Brain microvascular endothelial cell (primary cell): ENCODE measurements at regions not wholly inside any gene's neighbourhood (a gene's known extent, or its start where the extent isn't known, plus 50 kb on each side); places are given as distances from the start of the nearest gene placed in this dataset.

ENCODE experiments used
- DNase-seq: peaks from one replicate; pipeline ENCODE4 v3.0.0-alpha.2; 2020
- H3K27ac ChIP-seq: fragments of 250-450 bp; sonication (Bioruptor Pico); 2 replicates; pipeline ENCODE4 v1.5.1; 2020; ENCODE audit warnings: mild to moderate bottlenecking, moderate library complexity
- H3K27me3 ChIP-seq: fragments of 250-450 bp; sonication (Bioruptor Pico); replicated peaks from 2 replicates; pipeline ENCODE4 v1.5.1; 2020; ENCODE audit warnings: mild to moderate bottlenecking
- H3K36me3 ChIP-seq: fragments of 250-450 bp; sonication (Bioruptor Pico); replicated peaks from 2 replicates; pipeline ENCODE4 v1.5.1; 2020; ENCODE audit warnings: mild to moderate bottlenecking
- H3K4me3 ChIP-seq: 2 replicates; pipeline ENCODE4 v1.5.1; 2011; ENCODE audit warnings: low read depth, mild to moderate bottlenecking, control low read depth, low read length, moderate library complexity
- in situ Hi-C: cut with HindIII; loops from 2 replicates; pipeline ENCODE4 v1.10.0; 2017; ENCODE audit warnings: low sequenced_read_pairs, low pct_ligation_motif_present
- TF ChIP-seq, protein P1 (sequence below): IDR thresholded peaks from 2 replicates; pipeline ENCODE4 v1.5.1; 2011; ENCODE audit warnings: low read depth, mild to moderate bottlenecking, moderate library complexity, low read length, control low read depth, inconsistent platforms; ENCODE audit errors: missing control alignments

DNA sequence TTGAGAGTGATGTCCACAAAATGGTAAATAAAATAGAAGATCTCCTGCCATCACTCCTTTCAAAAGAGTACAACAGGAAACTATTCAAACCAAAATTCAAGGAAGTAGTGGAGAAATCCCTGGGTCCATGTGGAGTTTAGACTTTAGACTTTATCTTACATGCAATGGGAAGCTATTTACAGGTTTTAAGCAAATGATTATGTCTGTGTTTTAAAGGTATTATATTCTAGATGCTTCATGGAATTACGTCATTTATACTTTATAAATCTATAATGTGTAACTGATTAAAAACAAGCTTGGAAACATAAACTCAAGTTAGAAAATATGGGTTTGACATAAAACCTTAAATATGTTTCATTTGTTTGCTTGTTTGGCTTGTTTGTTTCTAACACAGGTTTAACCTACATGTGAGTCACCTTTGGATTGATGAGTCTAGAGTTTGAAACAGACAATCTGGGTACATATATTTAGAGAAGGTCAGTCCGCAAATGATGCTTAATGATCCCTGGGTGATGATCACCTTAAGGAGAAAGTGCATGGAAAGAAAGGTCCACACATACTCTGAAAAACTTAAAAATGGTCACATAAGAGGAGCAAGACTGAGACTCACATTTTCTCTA is 519.6 kb upstream of the AGA start:
- no peak overlapping the region for H3K4me3 ChIP-seq
- no peaks in the 10 kb centered on the region for H3K27me3 ChIP-seq
- no peak for DNase-seq
- TF ChIP-seq, protein P1, sequence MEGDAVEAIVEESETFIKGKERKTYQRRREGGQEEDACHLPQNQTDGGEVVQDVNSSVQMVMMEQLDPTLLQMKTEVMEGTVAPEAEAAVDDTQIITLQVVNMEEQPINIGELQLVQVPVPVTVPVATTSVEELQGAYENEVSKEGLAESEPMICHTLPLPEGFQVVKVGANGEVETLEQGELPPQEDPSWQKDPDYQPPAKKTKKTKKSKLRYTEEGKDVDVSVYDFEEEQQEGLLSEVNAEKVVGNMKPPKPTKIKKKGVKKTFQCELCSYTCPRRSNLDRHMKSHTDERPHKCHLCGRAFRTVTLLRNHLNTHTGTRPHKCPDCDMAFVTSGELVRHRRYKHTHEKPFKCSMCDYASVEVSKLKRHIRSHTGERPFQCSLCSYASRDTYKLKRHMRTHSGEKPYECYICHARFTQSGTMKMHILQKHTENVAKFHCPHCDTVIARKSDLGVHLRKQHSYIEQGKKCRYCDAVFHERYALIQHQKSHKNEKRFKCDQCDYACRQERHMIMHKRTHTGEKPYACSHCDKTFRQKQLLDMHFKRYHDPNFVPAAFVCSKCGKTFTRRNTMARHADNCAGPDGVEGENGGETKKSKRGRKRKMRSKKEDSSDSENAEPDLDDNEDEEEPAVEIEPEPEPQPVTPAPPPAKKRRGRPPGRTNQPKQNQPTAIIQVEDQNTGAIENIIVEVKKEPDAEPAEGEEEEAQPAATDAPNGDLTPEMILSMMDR, result no peak
- H3K27ac ChIP-seq, result no peak overlapping the region
- no peaks in the 10 kb centered on the region for H3K36me3 ChIP-seq
- in situ Hi-C loops, result no loop called here

DNA sequence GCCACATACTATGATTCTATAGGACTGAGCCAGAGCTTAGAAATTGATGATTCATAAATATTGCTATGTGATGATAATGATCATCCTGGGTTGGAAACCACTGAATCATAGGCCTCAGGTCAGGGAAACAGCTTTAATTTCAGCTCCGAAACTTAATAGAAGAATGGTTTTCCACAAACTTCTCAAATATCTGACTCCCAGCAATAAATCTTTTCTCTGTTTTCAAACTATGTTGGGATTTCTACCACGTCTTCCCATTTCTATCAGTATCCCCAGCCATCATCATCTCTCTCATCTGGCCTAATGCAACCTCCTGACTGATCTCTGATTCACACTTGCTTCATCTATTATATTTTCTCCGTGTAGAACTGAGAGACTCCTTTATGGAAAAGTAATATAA is 521.8 kb upstream of the AGA start:
- H3K27ac ChIP-seq, result no peak overlapping the region
- in situ Hi-C loops, result no loop called here

DNA sequence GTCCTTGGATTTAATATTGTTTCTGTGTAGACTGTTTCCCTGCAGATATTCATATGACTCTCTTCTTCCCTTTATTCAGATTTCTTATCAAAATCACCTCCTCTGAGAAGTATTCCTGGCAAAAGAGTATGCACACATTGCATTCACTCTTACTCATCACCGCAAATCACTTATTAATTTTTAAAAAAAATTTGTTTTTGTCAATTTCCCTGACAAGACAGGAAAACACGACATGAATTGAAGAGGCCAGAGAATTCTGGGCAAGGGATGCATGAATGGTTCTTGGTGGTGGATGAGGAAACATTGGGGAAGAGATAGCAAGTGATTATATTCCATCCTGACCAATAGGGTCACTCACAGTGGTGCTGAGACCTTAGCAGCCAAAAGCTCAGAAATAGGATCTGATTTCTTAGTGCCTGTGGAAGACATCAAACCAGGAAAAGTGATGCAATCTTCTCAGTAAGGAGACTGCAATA is 522.5 kb upstream of the AGA start:
- TF ChIP-seq, protein P1, result no peak
- H3K36me3 ChIP-seq, result no peaks in the 10 kb centered on the region
- no peak overlapping the region for H3K4me3 ChIP-seq
- no peak overlapping the region for H3K27ac ChIP-seq
- no peaks in the 10 kb centered on the region for H3K27me3 ChIP-seq
- in situ Hi-C loops, result no loop called here
- no peak for DNase-seq

More for the DNA sequence above, 521.8 kb upstream of the AGA start:
- Histone ChIP-seq H3K27me3 (no peaks in the 10 kb centered on the region), H3K4me3 (no peak overlapping the region), H3K36me3 (no peaks in the 10 kb centered on the region)
- TF ChIP-seq, protein P1, result no peak
- no peak for DNase-seq

DNA sequence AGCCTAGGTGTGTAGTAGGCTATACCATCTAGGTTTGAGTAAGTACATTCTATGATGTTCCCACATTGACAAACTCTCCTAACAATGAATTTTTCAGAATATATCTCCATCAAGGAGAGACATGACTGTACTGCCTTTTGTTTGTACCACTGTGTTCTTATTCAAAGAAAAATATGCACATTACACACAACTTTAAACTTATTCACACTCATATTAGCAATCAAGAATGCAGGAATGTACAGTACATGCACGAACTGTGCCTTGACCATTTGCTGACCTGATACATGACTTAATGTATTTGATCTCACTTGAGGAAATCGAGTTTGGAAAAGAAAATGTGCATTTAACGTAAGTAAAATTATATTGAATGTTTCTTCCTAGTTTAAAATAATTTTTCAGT is 525.1 kb upstream of the AGA start:
- Histone ChIP-seq H3K4me3 (no peak overlapping the region), H3K27ac (no peak overlapping the region), H3K36me3 (no peaks in the 10 kb centered on the region), H3K27me3 (no peaks in the 10 kb centered on the region)
- in situ Hi-C loops, result no loop called here
- DNase-seq, result no peak
- TF ChIP-seq, protein P1, result no peak

DNA sequence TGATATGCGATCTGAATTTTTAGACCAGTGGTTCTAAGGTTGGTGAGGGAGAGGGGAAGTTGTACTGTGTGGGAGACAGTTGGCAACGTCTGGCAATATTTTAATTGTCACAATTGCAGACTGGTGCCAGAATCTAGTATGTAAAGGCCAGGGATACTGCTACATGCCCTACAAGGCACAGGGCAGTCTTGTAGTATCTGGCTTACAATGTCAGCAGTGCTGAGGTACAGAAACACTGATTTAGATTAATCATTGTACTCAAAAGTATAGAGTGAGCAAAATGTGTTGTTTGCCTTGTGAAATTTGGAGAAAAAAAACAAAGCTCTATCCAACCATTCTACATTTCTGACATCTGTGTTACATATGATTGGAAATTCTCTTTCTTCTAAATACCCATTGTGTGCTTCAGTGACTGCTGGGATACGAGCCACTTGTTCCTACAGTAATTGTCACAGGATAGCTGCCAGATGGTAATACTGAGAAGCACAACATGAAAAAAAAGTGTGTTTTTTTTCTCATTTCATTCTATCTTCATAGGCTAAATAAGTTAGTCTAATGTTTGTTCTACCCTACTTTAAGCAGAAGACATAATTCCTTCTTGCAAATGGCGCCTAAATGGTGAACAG is 526.7 kb upstream of the AGA start:
- Histone ChIP-seq H3K27ac (no peak overlapping the region), H3K4me3 (no peak overlapping the region), H3K27me3 (no peaks in the 10 kb centered on the region), H3K36me3 (no peaks in the 10 kb centered on the region)
- DNase-seq, result no peak
- in situ Hi-C loops, result no loop called here
- TF ChIP-seq, protein P1, result no peak

DNA sequence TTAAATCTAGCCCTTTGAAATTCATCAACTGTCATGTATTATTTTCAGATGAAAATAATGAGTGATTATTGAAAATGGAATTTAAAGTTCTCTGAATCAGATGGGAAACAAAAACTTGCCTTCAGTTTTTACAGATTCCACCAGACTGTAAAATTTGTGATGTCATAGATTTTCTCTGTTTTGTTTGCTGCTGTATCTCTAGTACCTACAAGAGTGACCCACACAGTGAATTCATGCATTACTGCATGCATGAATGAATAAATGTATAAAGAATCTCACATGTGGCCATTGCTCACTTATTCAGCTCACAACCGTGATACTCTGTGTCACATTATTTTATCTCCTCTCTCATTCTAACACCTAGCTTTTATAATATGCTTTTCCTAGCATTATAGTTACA is 532.2 kb upstream of the AGA start:
- DNase-seq, result no peak
- H3K27me3 ChIP-seq, result no peaks in the 10 kb centered on the region
- H3K36me3 ChIP-seq, result no peaks in the 10 kb centered on the region
- H3K27ac ChIP-seq, result no peak overlapping the region
- TF ChIP-seq, protein P1, result no peak
- in situ Hi-C loops, result no loop called here
- H3K4me3 ChIP-seq, result no peak overlapping the region
